HG03520 (cell line): ENCODE measurements at regions not wholly inside any gene's neighbourhood (a gene's known extent, or its start where the extent isn't known, plus 50 kb on each side); places are given as distances from the start of the nearest gene placed in this dataset.

Experiments
- ATAC-seq: cut with Tn5 transposase; IDR thresholded peaks from one replicate; pipeline ENCODE4 v1.9.1; 2021; ENCODE audit warnings: mild to moderate bottlenecking, moderate library complexity; ENCODE audit not compliant: unreplicated experiment

DNA sequence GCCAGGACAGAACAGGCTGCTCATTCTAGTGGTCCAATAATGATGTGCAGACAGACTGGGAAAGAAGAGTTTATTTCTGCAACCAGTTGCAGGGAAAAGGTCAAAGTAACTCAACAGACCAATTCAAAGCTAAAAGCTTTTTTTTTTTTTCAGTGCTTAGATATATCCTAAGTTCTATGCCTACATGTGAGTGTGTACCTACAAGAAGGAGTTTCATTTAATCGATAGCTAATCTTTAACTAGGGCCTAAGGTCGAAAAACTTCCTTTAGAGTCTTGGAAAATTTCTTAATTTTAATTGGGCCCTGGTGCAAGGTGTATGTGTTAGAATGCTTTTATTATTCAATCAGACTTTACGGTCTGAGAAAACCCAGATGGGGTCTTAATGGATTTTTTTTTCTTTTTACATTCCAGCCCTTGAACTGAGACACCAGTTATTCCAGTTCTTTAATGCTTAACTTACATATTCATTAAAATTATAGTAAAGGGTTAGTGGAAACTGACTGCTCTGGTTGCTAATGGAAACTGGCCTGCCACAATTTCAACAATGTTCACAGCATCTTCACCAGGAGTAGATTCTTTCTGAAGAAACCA, 365.3 kb downstream of the MTRR start:
- no peak for ATAC-seq

- no peak for ATAC-seq
Measured at GRCh38 chr5:8238080-8238479, 369.1 kb downstream of the MTRR start.

DNA sequence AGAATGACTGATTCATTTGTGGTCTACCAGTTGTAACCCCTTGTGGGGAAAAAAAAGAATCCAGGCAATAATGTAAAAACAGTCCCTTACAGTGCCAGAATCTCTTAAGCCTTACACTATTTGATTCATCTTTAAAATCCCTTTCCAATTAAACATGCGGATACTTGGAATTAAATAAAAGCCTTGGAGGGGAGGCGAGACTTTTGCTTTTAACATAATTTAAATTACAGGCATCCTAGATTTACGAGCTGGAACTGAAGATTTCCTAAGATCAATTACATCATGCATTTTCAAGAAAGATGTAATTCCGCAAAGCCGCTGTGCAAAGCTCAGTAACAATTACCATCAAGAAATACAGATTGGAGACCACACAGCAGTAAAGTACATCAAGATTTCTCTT, 370.2 kb downstream of the MTRR start:
- no peak for ATAC-seq

- no peak for ATAC-seq
Measured at GRCh38 chr5:8239646-8240045, 370.7 kb downstream of the MTRR start.

- no peak for ATAC-seq
Measured at GRCh38 chr5:8241076-8241475, 372.1 kb downstream of the MTRR start.

GRCh38 chr5:8241558-8241957, 372.6 kb downstream of the MTRR start:
- no peak for ATAC-seq

DNA sequence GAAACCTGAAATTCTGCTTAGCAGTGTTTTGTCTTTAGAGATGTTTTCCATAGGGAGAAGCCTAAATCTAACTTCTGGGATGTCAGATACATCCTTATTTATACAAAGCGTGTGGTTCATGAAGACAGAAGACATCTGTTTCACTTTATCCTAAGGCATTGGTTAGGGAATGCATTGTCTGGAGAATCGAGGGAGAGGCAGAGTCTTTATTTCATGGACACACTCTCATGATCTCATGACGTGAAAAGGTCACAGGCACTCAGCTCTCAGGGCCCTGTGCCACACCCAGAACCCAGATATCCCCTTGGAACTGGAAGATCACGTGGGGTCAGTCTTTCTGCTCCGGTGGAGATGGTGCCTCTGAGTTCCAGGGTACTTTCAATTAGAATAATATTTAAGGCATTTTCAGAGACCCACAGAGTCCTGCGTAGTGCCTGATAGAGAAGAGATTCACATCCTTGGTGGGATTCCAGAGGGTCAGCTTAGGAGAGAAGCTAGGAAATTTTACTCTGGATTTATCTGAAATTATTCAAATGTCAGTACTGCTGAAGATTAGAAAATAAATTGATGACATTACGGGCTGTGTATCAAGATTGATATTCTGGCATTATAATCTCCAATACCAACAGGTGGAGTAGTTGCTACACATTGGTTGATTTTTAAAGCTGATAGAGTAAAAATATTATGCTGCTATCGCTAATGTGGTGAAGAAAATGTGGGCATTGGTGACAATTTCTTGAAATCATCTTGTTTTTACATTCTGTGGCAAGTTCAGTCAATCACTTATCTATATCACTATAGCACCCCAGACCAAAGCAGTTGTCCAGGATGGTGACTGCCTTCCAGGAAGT, 378.3 kb downstream of the MTRR start:
- ATAC-seq, result no peak

DNA sequence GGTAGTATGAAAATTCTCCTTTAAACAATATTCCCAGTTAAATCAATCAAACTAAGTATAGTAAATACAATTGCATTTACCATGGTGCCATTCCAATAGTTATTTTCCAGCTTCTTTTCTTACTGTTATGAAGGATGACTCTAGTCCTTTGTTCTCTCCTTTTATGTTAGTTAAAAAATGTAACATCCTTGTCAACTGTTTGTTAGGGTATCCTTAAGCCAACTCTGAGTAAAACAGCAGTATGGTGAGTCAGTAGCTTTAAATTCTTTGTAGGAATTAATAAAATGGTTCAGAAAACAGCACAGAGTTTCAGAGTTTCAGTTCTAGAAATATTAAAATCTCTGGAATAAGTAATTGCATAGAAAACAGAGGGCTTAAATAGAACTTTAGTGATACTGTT, 384.4 kb downstream of the MTRR start:
- ATAC-seq, result no peak

DNA sequence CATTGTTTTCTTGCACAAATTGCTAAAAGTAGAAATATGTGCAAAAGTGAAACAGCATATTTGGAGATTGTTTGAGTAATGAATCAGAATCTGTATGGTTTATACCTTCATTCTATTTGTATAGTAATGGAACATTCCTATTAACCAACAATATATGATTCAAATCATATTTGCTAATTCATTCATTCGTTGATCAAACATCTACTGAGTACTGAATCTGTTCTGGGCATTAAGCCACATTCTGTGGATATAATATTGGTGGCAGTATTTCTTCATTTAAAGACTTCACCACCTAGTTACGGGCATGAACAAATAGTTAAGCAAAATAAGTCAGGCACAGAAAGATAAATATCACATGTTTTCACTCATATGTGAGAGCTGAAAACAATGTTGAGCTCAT, 385.7 kb downstream of the MTRR start:
- ATAC-seq, result no peak

GRCh38 chr5:8258801-8259200, 389.9 kb downstream of the MTRR start:
- no peak for ATAC-seq

DNA sequence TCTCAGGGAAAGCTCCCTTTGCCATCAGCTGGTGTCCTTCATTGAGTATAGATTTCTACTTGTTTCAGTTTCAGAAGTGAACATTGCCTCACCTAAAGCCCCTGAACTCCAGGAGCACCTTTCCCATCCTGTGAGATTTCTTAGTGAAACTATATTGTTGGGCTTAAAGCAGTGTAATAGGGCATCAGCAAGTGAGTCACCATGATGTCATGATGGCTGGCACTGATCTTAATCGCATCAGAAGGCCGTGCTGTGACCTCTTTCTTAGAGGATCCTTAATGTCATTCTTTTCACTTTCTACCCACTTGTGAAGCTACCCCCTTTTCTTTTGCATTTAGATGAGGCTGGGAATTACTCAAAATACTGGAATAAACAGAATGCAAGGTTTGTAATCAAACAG, 401.3 kb downstream of the MTRR start:
- ATAC-seq, result no peak

- ATAC-seq, result no peak
Measured at GRCh38 chr5:8280711-8281363, 411.9 kb downstream of the MTRR start.

DNA sequence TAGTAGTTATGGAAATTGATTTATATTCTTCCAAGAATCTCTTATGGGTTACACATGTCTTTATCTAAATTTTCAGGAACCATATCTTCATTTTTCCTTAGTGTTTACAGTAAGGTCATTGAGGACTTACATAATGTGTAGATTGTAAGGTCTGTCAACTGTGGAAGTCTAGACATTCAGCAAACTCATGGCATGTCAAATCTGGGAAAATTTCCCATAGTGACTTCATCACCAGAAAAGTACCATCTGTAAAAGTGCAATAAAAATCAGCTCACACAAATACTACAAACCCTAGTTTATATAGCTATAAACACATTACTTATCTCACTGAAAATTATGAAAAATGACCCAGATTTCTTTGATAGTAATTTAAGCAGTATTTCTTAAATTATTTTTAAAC, 419.4 kb downstream of the MTRR start:
- ATAC-seq, result no peak

GRCh38 chr5:8288897-8289516, 420.1 kb downstream of the MTRR start:
- ATAC-seq, result no peak

DNA sequence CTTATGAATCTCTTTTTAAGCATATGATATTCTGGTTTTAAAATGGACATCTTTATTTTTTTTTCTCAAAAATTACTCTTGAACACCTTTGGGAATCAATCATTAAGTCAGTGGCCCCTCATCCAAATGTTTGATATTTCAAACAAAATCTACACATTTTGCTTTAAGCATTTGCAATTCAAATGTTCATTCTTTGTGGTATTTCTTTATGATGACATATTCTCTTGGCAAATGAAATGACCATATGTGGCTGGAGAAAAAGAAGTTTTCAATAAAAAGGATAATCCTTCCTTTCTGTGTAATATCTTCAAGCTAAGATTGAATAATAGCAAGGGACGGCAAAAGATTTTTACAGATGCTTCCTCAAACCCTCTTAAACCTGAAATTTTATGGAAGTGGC, 420.8 kb downstream of the MTRR start:
- no peak for ATAC-seq

DNA sequence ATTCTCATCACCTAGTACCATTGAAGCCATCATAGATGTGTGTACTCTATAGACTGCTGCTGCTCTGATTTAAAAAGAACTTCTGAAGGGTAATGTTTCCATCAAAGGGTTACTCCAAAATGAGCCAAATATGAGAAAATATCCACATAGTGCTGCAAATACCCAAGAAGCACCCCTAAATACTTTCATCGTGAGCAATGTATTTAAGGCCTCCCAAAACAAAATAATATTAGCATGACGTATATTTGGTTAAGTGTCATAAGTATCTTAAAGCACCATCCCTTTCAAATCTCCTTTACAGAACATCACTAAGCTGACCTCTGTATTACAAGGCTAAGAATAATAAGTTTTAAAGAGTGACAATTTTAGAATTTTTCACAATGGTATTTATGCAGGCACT, 421.8 kb downstream of the MTRR start:
- ATAC-seq, result no peak

- no peak for ATAC-seq
Measured at GRCh38 chr5:8291641-8292040, 422.7 kb downstream of the MTRR start.

- ATAC-seq, result no peak
Measured at GRCh38 chr5:8295141-8295540, 426.2 kb downstream of the MTRR start.

DNA sequence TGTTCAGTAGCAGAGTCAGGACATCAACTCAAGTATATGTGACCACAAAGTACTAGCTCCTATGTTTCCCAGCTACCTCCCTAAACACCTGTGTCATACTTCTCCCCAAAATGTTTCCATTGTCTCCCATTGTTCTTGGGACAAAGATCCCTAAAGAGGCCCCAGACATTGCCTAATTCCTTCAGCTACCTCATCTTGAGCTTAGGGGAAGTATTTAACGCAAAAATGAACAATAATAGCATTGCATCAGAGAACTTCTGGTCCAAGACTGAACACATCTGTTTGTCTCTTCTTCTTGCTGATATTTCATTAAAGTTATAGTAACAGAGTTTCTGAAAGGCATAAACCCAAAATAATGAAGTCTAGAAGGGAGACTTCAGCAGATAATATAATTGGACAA, 430.8 kb downstream of the MTRR start:
- no peak for ATAC-seq

- ATAC-seq, result no peak
Measured at GRCh38 chr5:8304341-8304740, 435.4 kb downstream of the MTRR start.

DNA sequence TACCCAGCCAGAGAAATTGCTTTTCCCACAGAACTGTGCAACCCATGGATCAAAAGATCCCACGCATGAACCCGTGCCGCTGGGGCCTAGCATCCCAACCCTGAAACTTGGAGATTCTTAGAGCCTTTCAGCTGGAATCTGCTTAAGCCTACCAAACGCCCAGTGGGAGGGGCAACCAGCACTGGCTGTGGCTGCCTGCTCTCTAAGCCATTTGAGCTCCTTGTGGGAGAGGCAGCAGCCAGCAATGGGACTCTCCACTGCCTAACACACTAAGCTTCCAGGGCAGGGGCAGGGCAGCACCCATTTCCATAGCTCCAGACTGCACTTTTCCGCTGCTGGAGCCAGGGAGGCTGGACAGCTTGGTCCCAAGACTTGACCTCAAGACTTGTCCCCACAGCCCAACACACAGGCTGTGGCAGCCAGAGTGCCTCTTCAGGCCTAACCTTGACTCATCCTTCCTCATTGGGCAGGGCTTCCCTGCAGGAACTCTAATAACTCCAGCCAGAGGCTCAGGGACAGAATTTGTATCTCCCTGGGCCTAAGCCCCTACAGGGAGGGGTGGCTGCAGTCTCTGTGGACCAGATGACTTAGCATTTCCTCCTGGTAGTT, 437.4 kb downstream of the MTRR start:
- ATAC-seq, result no peak
